ENCODE measurements at regions not wholly inside any gene's neighbourhood (a gene's known extent, or its start where the extent isn't known, plus 50 kb on each side); places are given as distances from the start of the nearest gene placed in this dataset.

GRCh38 chr10:10702211-10702610 lies 315.5 kb upstream of the CELF2 start:
- DNase-seq (ENCODE audit: low read depth, low spot score) (no peak), FAIRE-seq (no peak)
- no peaks in the 10 kb centered on the region for H4K20me1 ChIP-seq (replicated peaks; ENCODE audit: control insufficient read depth, extremely low read depth, insufficient read depth, low read length)
- no TSS peak for BruUV-seq (replicated peaks)
- no peak overlapping the region for H3K4me3 ChIP-seq (replicated peaks in 1 of 3; ENCODE audit: insufficient read depth in 1 of 3, low read depth in 1 of 3, low read length in 3 of 3)
- ChIA-PET CTCF (interaction anchor here (0.8 to 1.4 kb wide), 2 partner anchors 16 to 18 kb away, joined by 3 to 6 read pairs; no protein-coding TSS in a partner anchor), POLR2A (no interaction called here)
- no peak overlapping the region for H3K4me2 ChIP-seq (ENCODE audit: insufficient read depth, low read length)
- intact Hi-C loops (cut with micrococcal nuclease) = no loop called here
- H2AFZ ChIP-seq (ENCODE audit: low read depth, low read length) = no peak overlapping the region
- dilution Hi-C loops (cut with MboI; ENCODE audit: extremely low pct_ligation_motif_present, low sequenced_read_pairs) = no loop called here
- H3K9ac ChIP-seq (replicated peaks; ENCODE audit: extremely low read depth, insufficient read depth, low read length) = no peak overlapping the region
- H3K4me1 ChIP-seq (ENCODE audit: control insufficient read depth, extremely low read depth, insufficient read depth, low read length) = no peaks in the 10 kb centered on the region
- H3K36me3 ChIP-seq (ENCODE audit: control insufficient read depth in 2 of 2, extremely low read depth in 1 of 2, insufficient read depth in 2 of 2, low read length in 2 of 2) = no peaks in the 10 kb centered on the region
- TF ChIP-seq POLR2AphosphoS5 (IDR thresholded peaks at IDR 0.05; ENCODE audit: insufficient read depth, low read depth, low read length) (no peak), MYC (IDR thresholded peaks at IDR 0.05; ENCODE audit: low read depth, low read length) (no peak)
- no peaks in the 10 kb centered on the region for H3K27me3 ChIP-seq (ENCODE audit: control insufficient read depth in 2 of 2, insufficient read depth in 2 of 2, low read length in 2 of 2)
- H3K27ac ChIP-seq (ENCODE audit: insufficient read depth, low read depth, low read length) = no peak overlapping the region
- no peaks in the 10 kb centered on the region for H3K79me2 ChIP-seq (ENCODE audit: control insufficient read depth, insufficient read depth, low read length)
- H3K9me3 ChIP-seq (replicated peaks; ENCODE audit: control insufficient read depth, insufficient read depth, low read length) = no peaks in the 10 kb centered on the region
- no peaks in the 10 kb centered on the region for H3K9me1 ChIP-seq (replicated peaks; ENCODE audit: control insufficient read depth, extremely low read depth, insufficient read depth, low read length)

DNA sequence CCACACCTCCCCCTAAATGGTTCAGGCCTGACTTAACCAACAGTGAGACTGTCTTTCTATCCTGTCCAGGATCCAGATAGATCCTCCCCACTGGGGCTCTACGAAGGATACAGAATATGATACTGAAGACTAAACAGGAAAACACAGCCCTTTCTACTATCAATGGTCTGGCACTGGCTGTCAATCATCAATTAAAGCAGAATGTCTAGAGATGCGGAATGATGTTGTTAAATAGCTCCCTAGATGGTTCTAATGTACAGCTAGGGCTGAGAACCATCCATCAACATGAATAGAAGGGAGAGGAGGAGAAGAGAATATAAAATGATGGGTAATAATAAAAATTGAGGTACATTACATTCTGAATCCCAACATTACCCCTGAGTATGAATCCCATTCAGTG lies 314.3 kb upstream of the CELF2 start:
- no peak for TF ChIP-seq CTCF (IDR thresholded peaks at IDR 0.05; ENCODE audit: extremely low read depth in 1 of 2, insufficient read depth in 1 of 2, low read depth in 1 of 2, low read length in 2 of 2)
- TF ChIP-seq FOS (IDR thresholded peaks at IDR 0.05; ENCODE audit: borderline replicate concordance, insufficient read depth, low read length) = no peak
- no peak for TF ChIP-seq POLR2A (IDR thresholded peaks at IDR 0.05; ENCODE audit: low read depth, low read length)
- TF ChIP-seq POLR2AphosphoS5 (IDR thresholded peaks at IDR 0.05; ENCODE audit: insufficient read depth, low read depth, low read length) = no peak
- TF ChIP-seq GATA2 (IDR thresholded peaks at IDR 0.05; ENCODE audit: insufficient read depth, insufficient read length, low read depth, low read length) = no peak
- TF ChIP-seq, protein P1, sequence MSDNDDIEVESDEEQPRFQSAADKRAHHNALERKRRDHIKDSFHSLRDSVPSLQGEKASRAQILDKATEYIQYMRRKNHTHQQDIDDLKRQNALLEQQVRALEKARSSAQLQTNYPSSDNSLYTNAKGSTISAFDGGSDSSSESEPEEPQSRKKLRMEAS (IDR thresholded peaks at IDR 0.05; ENCODE audit: insufficient read depth, insufficient read length) = no peak
- no peak for TF ChIP-seq JUN (IDR thresholded peaks at IDR 0.05; ENCODE audit: borderline replicate concordance, insufficient read depth, insufficient read length, low read depth)
- no peak for TF ChIP-seq EZH2 (IDR thresholded peaks at IDR 0.05; ENCODE audit: borderline replicate concordance, low read depth, low read length, severe bottlenecking)
- no peaks in the 10 kb centered on the region for H3K9me1 ChIP-seq (replicated peaks; ENCODE audit: control insufficient read depth, extremely low read depth, insufficient read depth, low read length)
- intact Hi-C loops (cut with micrococcal nuclease) (no loop called here), dilution Hi-C loops (cut with MboI; ENCODE audit: extremely low pct_ligation_motif_present, low sequenced_read_pairs) (no loop called here)
- H2AFZ ChIP-seq (ENCODE audit: low read depth, low read length) = no peak overlapping the region
- DNase-seq (ENCODE audit: low read depth, low spot score) (no peak), FAIRE-seq (no peak)
- no peak overlapping the region for H3K27ac ChIP-seq (ENCODE audit: insufficient read depth, low read depth, low read length)
- H3K4me1 ChIP-seq (ENCODE audit: control insufficient read depth, extremely low read depth, insufficient read depth, low read length) = no peaks in the 10 kb centered on the region
- H4K20me1 ChIP-seq (replicated peaks; ENCODE audit: control insufficient read depth, extremely low read depth, insufficient read depth, low read length) = no peaks in the 10 kb centered on the region
- H3K9ac ChIP-seq (replicated peaks; ENCODE audit: extremely low read depth, insufficient read depth, low read length) = no peak overlapping the region
- ChIA-PET CTCF (interaction anchor here (1.4 kb wide), 1 partner anchor 19 kb away, joined by 6 read pairs; no protein-coding TSS in a partner anchor), POLR2A (no interaction called here)
- H3K4me2 ChIP-seq (ENCODE audit: insufficient read depth, low read length) = no peak overlapping the region
- no peaks in the 10 kb centered on the region for H3K36me3 ChIP-seq (ENCODE audit: control insufficient read depth in 2 of 2, extremely low read depth in 1 of 2, insufficient read depth in 2 of 2, low read length in 2 of 2)
- no peaks in the 10 kb centered on the region for H3K79me2 ChIP-seq (ENCODE audit: control insufficient read depth, insufficient read depth, low read length)
- BruUV-seq (replicated peaks) = no TSS peak
- H3K27me3 ChIP-seq (ENCODE audit: control insufficient read depth in 2 of 2, insufficient read depth in 2 of 2, low read length in 2 of 2) = no peaks in the 10 kb centered on the region
- no peak overlapping the region for H3K4me3 ChIP-seq (replicated peaks in 1 of 3; ENCODE audit: insufficient read depth in 1 of 3, low read depth in 1 of 3, low read length in 3 of 3)
- no peaks in the 10 kb centered on the region for H3K9me3 ChIP-seq (replicated peaks; ENCODE audit: control insufficient read depth, insufficient read depth, low read length)

Measured in endothelial cell of umbilical vein (primary cell).